ENCODE measurements at regions not wholly inside any gene's neighbourhood (a gene's known extent, or its start where the extent isn't known, plus 50 kb on each side); places are given as distances from the start of the nearest gene placed in this dataset.

DNA sequence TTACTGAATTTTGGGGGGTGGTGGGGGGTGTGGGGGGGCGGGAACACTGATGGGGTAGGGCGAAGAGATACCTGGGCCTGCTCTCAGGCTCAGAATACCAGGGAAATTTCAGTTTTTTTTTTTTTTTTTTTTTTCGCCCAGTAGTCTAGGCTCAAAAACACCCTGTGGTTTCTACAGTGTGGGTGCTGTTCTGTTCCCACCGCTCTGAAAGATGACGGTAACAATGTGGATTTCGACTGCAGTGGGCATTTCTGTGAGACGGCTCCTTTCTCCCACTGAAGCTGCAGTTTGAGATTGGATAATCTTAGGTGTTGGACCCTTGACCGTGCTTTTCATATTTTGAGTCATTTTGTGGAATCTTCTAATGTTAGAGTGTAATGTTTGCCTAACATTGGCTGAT is 143.8 kb upstream of the RGMA start:
- no peaks in the 10 kb centered on the region for H3K9me1 ChIP-seq (ENCODE audit: control insufficient read depth, insufficient read depth, low read length)
- no TSS peak for BruUV-seq (replicated peaks)
- no peak overlapping the region for H3K4me3 ChIP-seq
- H4K20me1 ChIP-seq (replicated peaks; ENCODE audit: control insufficient read depth, insufficient read depth, low read length) = no peaks in the 10 kb centered on the region
- DNase-seq (ENCODE audit: extremely low read depth in 1 of 4, low spot score in 3 of 4) (no peak), ATAC-seq (no peak), FAIRE-seq (no peak)
- H3K36me3 ChIP-seq (ENCODE audit: control insufficient read depth, insufficient read depth, low read length) = no peaks in the 10 kb centered on the region
- H3K27me3 ChIP-seq (ENCODE audit: control insufficient read depth in 2 of 2, insufficient read depth in 2 of 2, low read length in 2 of 2) = no peaks in the 10 kb centered on the region
- no peaks in the 10 kb centered on the region for H3K79me2 ChIP-seq (ENCODE audit: control insufficient read depth, insufficient read depth, low read length)
- in situ Hi-C loops (cut with MboI) (no loop called here), intact Hi-C loops (cut with micrococcal nuclease) (no loop called here)
- no peak overlapping the region for H3K9ac ChIP-seq (ENCODE audit: insufficient read depth in 1 of 2, low read depth in 2 of 2, low read length in 2 of 2)
- ChIA-PET POLR2A (no interaction called here), CTCF (ENCODE audit: low intra/inter-chr PET ratio) (no interaction called here)
- H3K4me1 ChIP-seq (replicated peaks in 1 of 2; ENCODE audit: control insufficient read depth in 2 of 2, insufficient read depth in 2 of 2, low read length in 2 of 2) = no peaks in the 10 kb centered on the region
- H3K27ac ChIP-seq (ENCODE audit: extremely low read depth, low read depth, low read length) = no peak overlapping the region
- H2AFZ ChIP-seq (ENCODE audit: low read depth, low read length) = no peak overlapping the region
- H3K9me3 ChIP-seq (replicated peaks; ENCODE audit: control insufficient read depth, insufficient read depth, low read depth, low read length) = no peaks in the 10 kb centered on the region
- WGBS (ENCODE audit: insufficient coverage, low coverage, missing lambda C conversion rate) = 0% methylated on average over 5 of the region's 8 CpGs
- no peak overlapping the region for H3K4me2 ChIP-seq (ENCODE audit: insufficient read depth, low read length)
- TF ChIP-seq ZNF398 (CRISPR knock-in tag; IDR thresholded peaks at IDR 0.05) (no peak), TEAD4 (IDR thresholded peaks at IDR 0.05; ENCODE audit: low read length) (no peak), TEAD4 (CRISPR knock-in tag; IDR thresholded peaks at IDR 0.05; ENCODE audit: borderline replicate concordance) (no peak), BCL6 (CRISPR knock-in tag; IDR thresholded peaks at IDR 0.05) (no peak), ZNF134 (CRISPR knock-in tag; conservative IDR thresholded peaks at IDR 0.05) (no peak), THAP12 (CRISPR knock-in tag; IDR thresholded peaks at IDR 0.05) (no peak), HNRNPK (IDR thresholded peaks at IDR 0.05; ENCODE audit: low read depth, low read length, poor library complexity, severe bottlenecking) (no peak), CBFA2T3 (IDR thresholded peaks at IDR 0.05) (no peak), GABPA (tag; conservative IDR thresholded peaks at IDR 0.05; ENCODE audit: low read depth) (no peak), PRMT5 (CRISPR knock-in tag; IDR thresholded peaks at IDR 0.05) (no peak)
- TF ChIP-seq, protein P1, sequence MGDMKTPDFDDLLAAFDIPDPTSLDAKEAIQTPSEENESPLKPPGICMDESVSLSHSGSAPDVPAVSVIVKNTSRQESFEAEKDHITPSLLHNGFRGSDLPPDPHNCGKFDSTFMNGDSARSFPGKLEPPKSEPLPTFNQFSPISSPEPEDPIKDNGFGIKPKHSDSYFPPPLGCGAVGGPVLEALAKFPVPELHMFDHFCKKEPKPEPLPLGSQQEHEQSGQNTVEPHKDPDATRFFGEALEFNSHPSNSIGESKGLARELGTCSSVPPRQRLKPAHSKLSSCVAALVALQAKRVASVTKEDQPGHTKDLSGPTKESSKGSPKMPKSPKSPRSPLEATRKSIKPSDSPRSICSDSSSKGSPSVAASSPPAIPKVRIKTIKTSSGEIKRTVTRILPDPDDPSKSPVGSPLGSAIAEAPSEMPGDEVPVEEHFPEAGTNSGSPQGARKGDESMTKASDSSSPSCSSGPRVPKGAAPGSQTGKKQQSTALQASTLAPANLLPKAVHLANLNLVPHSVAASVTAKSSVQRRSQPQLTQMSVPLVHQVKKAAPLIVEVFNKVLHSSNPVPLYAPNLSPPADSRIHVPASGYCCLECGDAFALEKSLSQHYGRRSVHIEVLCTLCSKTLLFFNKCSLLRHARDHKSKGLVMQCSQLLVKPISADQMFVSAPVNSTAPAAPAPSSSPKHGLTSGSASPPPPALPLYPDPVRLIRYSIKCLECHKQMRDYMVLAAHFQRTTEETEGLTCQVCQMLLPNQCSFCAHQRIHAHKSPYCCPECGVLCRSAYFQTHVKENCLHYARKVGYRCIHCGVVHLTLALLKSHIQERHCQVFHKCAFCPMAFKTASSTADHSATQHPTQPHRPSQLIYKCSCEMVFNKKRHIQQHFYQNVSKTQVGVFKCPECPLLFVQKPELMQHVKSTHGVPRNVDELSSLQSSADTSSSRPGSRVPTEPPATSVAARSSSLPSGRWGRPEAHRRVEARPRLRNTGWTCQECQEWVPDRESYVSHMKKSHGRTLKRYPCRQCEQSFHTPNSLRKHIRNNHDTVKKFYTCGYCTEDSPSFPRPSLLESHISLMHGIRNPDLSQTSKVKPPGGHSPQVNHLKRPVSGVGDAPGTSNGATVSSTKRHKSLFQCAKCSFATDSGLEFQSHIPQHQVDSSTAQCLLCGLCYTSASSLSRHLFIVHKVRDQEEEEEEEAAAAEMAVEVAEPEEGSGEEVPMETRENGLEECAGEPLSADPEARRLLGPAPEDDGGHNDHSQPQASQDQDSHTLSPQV (IDR thresholded peaks at IDR 0.05) = no peak

Measured in K562 (cell line).